Hepatocyte (in vitro differentiated cells): ENCODE measurements at regions not wholly inside any gene's neighbourhood (a gene's known extent, or its start where the extent isn't known, plus 50 kb on each side); places are given as distances from the start of the nearest gene placed in this dataset.

Source experiments
- DNase-seq: peaks from one replicate; pipeline ENCODE4 v3.0.0-alpha.2; 2016; ENCODE audit warnings: low spot score
- H2AFZ ChIP-seq: fragments of 200-600 bp; sonication (generic); 2 replicates; pipeline ENCODE4 v1.6.0; 2016; ENCODE audit warnings: antibody characterized with exemption, mild to moderate bottlenecking
- H3K27ac ChIP-seq: fragments of 200-600 bp; sonication (generic); 2 replicates; pipeline ENCODE4 v1.5.1; 2016; ENCODE audit warnings: mild to moderate bottlenecking
- H3K27me3 ChIP-seq: fragments of 200-600 bp; sonication (generic); 2 replicates; pipeline ENCODE4 v1.6.1; 2016
- H3K36me3 ChIP-seq: fragments of 200-600 bp; sonication (generic); replicated peaks from 2 replicates; pipeline ENCODE4 v1.5.1; 2016; ENCODE audit warnings: low read depth; ENCODE audit not compliant: insufficient read depth
- H3K4me1 ChIP-seq: fragments of 200-600 bp; sonication (generic); 2 replicates; pipeline ENCODE4 v1.5.1; 2016; ENCODE audit warnings: mild to moderate bottlenecking, moderate library complexity; ENCODE audit not compliant: insufficient read depth
- H3K4me2 ChIP-seq: fragments of 200-600 bp; sonication (generic); 2 replicates; pipeline ENCODE4 v1.6.0; 2016
- H3K4me3 ChIP-seq: fragments of 200-600 bp; sonication (generic); 2 replicates; pipeline ENCODE4 v1.5.1; 2016; ENCODE audit warnings: mild to moderate bottlenecking
- H3K79me2 ChIP-seq: fragments of 200-600 bp; sonication (generic); 2 replicates; pipeline ENCODE4 v1.6.0; 2017; ENCODE audit warnings: mild to moderate bottlenecking
- H3K9me2 ChIP-seq: fragments of 200-600 bp; sonication (generic); replicated peaks from 2 replicates; pipeline ENCODE4 v1.6.0; 2017; ENCODE audit warnings: mild to moderate bottlenecking; ENCODE audit not compliant: insufficient read depth
- H3K9me3 ChIP-seq: fragments of 200-600 bp; sonication (generic); 2 replicates; pipeline ENCODE4 v1.5.1; 2016; ENCODE audit warnings: low read depth, mild to moderate bottlenecking
- H4K20me1 ChIP-seq: fragments of 200-600 bp; sonication (generic); 2 replicates; pipeline ENCODE4 v1.6.0; 2016; ENCODE audit warnings: mild to moderate bottlenecking; ENCODE audit not compliant: insufficient read depth, poor library complexity, severe bottlenecking
- EZH2 ChIP-seq: fragments of 200-600 bp; sonication (generic); IDR thresholded peaks from 2 replicates; pipeline ENCODE4 v1.6.1; 2016; ENCODE audit warnings: antibody characterized with exemption, mild to moderate bottlenecking, borderline replicate concordance
- EZH2phosphoT487 ChIP-seq: fragments of 200-600 bp; sonication (generic); IDR thresholded peaks from one replicate; pipeline ENCODE4 v1.6.1; 2018; ENCODE audit warnings: antibody characterized with exemption, mild to moderate bottlenecking, low read depth, moderate library complexity; ENCODE audit not compliant: unreplicated experiment, severe bottlenecking
- WGBS: methylation state at CpG from one replicate; pipeline ENCODE4 v1.1.6; 2016; ENCODE audit warnings: low lambda C conversion rate; ENCODE audit errors: missing lambda C conversion rate; 5-methylcytosine and 5-hydroxymethylcytosine counted together
- TF ChIP-seq, protein P1 (sequence below): fragments of 200-600 bp; sonication (generic); IDR thresholded peaks from 2 replicates; pipeline ENCODE4 v1.5.1; 2016; ENCODE audit warnings: antibody characterized with exemption, mild to moderate bottlenecking; ENCODE audit not compliant: poor library complexity

GRCh38 chr17:5788266-5788900 is 204.1 kb upstream of the NLRP1 start:
- 79% methylated on average over 5 of the region's 6 CpGs for WGBS
- Histone ChIP-seq H3K36me3 (no peaks in the 10 kb centered on the region), H4K20me1 (no peaks in the 10 kb centered on the region), H3K4me1 (no peaks in the 10 kb centered on the region), H3K9me3 (no peaks in the 10 kb centered on the region), H3K79me2 (no peaks in the 10 kb centered on the region), H3K27ac (no peak overlapping the region), H3K27me3 (no peaks in the 10 kb centered on the region), H3K9me2 (no peaks in the 10 kb centered on the region), H3K4me2 (no peak overlapping the region), H2AFZ (no peak overlapping the region), H3K4me3 (no peak overlapping the region)
- no peak for DNase-seq
- TF ChIP-seq EZH2 (no peak), EZH2phosphoT487 (no peak)
- TF ChIP-seq, protein P1, sequence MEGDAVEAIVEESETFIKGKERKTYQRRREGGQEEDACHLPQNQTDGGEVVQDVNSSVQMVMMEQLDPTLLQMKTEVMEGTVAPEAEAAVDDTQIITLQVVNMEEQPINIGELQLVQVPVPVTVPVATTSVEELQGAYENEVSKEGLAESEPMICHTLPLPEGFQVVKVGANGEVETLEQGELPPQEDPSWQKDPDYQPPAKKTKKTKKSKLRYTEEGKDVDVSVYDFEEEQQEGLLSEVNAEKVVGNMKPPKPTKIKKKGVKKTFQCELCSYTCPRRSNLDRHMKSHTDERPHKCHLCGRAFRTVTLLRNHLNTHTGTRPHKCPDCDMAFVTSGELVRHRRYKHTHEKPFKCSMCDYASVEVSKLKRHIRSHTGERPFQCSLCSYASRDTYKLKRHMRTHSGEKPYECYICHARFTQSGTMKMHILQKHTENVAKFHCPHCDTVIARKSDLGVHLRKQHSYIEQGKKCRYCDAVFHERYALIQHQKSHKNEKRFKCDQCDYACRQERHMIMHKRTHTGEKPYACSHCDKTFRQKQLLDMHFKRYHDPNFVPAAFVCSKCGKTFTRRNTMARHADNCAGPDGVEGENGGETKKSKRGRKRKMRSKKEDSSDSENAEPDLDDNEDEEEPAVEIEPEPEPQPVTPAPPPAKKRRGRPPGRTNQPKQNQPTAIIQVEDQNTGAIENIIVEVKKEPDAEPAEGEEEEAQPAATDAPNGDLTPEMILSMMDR = no peak

- Histone ChIP-seq H3K9me2 (no peaks in the 10 kb centered on the region), H3K27me3 (no peaks in the 10 kb centered on the region), H3K27ac (no peak overlapping the region), H4K20me1 (no peaks in the 10 kb centered on the region), H3K36me3 (no peaks in the 10 kb centered on the region), H2AFZ (no peak overlapping the region), H3K4me2 (no peak overlapping the region), H3K4me1 (no peaks in the 10 kb centered on the region), H3K79me2 (no peaks in the 10 kb centered on the region), H3K4me3 (no peak overlapping the region), H3K9me3 (no peaks in the 10 kb centered on the region)
- TF ChIP-seq EZH2phosphoT487 = no peak
- TF ChIP-seq EZH2 = no peak
- TF ChIP-seq, protein P1 = no peak
- 79% methylated on average over 15 of the region's 15 CpGs for WGBS
- DNase-seq = no peak
Measured at GRCh38 chr17:5789528-5789927, 205.2 kb upstream of the NLRP1 start.

DNA sequence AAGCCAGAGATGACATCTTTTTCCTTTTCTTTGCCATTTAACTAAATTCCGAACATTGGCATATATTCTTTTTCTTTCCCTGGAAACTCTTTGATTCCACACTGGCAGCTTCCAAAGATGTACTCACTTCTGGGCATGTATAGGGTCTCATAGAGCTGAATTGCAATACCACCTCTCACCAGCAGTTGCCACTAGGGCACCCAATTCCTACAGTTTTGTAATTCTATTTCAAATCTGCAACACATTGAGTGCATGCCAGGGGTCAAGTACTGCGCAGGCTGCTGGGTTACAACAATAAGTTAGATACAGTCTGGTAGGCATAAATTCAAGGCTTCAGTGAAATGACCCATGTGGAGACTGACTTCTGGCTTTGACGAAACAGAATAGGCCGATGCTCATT is 208.8 kb upstream of the NLRP1 start:
- no peak overlapping the region for H3K4me2 ChIP-seq
- H4K20me1 ChIP-seq = no peaks in the 10 kb centered on the region
- H3K27me3 ChIP-seq = peaks cover 12% of the 10 kb centered on the region
- no peak for DNase-seq
- no peaks in the 10 kb centered on the region for H3K4me1 ChIP-seq
- H3K4me3 ChIP-seq = no peak overlapping the region
- H3K79me2 ChIP-seq = no peaks in the 10 kb centered on the region
- no peak overlapping the region for H3K27ac ChIP-seq
- H3K9me2 ChIP-seq = no peaks in the 10 kb centered on the region
- TF ChIP-seq EZH2phosphoT487 = no peak
- TF ChIP-seq EZH2 = no peak
- TF ChIP-seq, protein P1 = no peak
- 96% methylated on average over 4 of the region's 4 CpGs for WGBS
- H2AFZ ChIP-seq = no peak overlapping the region
- H3K36me3 ChIP-seq = no peaks in the 10 kb centered on the region
- no peaks in the 10 kb centered on the region for H3K9me3 ChIP-seq

- no peaks in the 10 kb centered on the region for H3K9me2 ChIP-seq
- DNase-seq = no peak
- H3K36me3 ChIP-seq = no peaks in the 10 kb centered on the region
- WGBS = 24% methylated on average over 2 of the region's 2 CpGs
- H3K4me3 ChIP-seq = no peak overlapping the region
- no peak overlapping the region for H3K4me2 ChIP-seq
- no peaks in the 10 kb centered on the region for H3K4me1 ChIP-seq
- H3K27me3 ChIP-seq = peaks cover 19% of the 10 kb centered on the region
- no peaks in the 10 kb centered on the region for H4K20me1 ChIP-seq
- H3K79me2 ChIP-seq = no peaks in the 10 kb centered on the region
- no peak overlapping the region for H3K27ac ChIP-seq
- no peak for TF ChIP-seq EZH2phosphoT487
- TF ChIP-seq, protein P1 = peak; percentile 14
- no peak overlapping the region for H2AFZ ChIP-seq
- no peaks in the 10 kb centered on the region for H3K9me3 ChIP-seq
Measured at GRCh38 chr17:5793899-5794298, 209.6 kb upstream of the NLRP1 start.
